Mucosa of rectum (tissue), 2 donors: ENCODE measurements at regions not wholly inside any gene's neighbourhood (a gene's known extent, or its start where the extent isn't known, plus 50 kb on each side); places are given as distances from the start of the nearest gene placed in this dataset.
A peak's percentile ranks its signal among the peaks of the same experiment; 100 is the strongest.
"Not testable (repeated sequence)": the region's sequence is repeated elsewhere in the genome, so short reads cannot be mapped to it uniquely, and the experiment has no call there.

Experiments
- H3K27ac ChIP-seq, 2 donors: one replicate each; pipeline ENCODE4 v1.7.0; 2013; ENCODE audit warnings: inconsistent platforms in 2 of 2, low read depth in 2 of 2, low read length in 2 of 2
- H3K27me3 ChIP-seq, 2 donors: one replicate each; pipeline ENCODE4 v1.7.0; 2013; ENCODE audit warnings: low read length in 2 of 2; ENCODE audit not compliant: control insufficient read depth in 2 of 2, insufficient read depth in 2 of 2
- H3K36me3 ChIP-seq, 2 donors: one replicate each; pipeline ENCODE4 v1.7.0; 2013; ENCODE audit warnings: low read length in 2 of 2; ENCODE audit not compliant: control insufficient read depth in 2 of 2, insufficient read depth in 2 of 2
- H3K4me1 ChIP-seq, 2 donors: one replicate each; pipeline ENCODE4 v1.7.0; 2013; ENCODE audit warnings: low read length in 2 of 2, mild to moderate bottlenecking in 1 of 2; ENCODE audit not compliant: control insufficient read depth in 2 of 2, insufficient read depth in 2 of 2
- H3K4me3 ChIP-seq, 2 donors: one replicate each; pipeline ENCODE4 v1.7.0; 2013; ENCODE audit warnings: low read length in 2 of 2
- H3K9ac ChIP-seq, 2 donors: one replicate each; pipeline ENCODE4 v1.7.0; 2013; ENCODE audit warnings: low read length in 2 of 2, low read depth in 1 of 2, mild to moderate bottlenecking in 1 of 2
- H3K9me3 ChIP-seq, 2 donors: one replicate each; pipeline ENCODE4 v1.7.0; 2013; ENCODE audit warnings: low read length in 2 of 2; ENCODE audit not compliant: control insufficient read depth in 2 of 2
- donor health status: healthy.
- donor health status: Normal muscosa, but diverticular disease.

- H3K27ac ChIP-seq: peak overlapping the region; percentile 20 to 55
- H3K36me3 ChIP-seq: no peaks in the 10 kb centered on the region
- no peaks in the 10 kb centered on the region for H3K27me3 ChIP-seq
- peaks cover 7% of the 10 kb centered on the region in 2 donors for H3K4me1 ChIP-seq
- H3K4me3 ChIP-seq: no peak overlapping the region
- H3K9ac ChIP-seq: no peak overlapping the region
- H3K9me3 ChIP-seq: no peaks in the 10 kb centered on the region
These were observed 507.8 kb upstream of the CITED2 start for GRCh38 chr6:139882234-139882633.

- no peak overlapping the region for H3K9ac ChIP-seq
- H3K36me3 ChIP-seq: no peaks in the 10 kb centered on the region
- H3K4me3 ChIP-seq: no peak overlapping the region
- H3K27me3 ChIP-seq: no peaks in the 10 kb centered on the region
- H3K4me1 ChIP-seq: peaks cover 7% of the 10 kb centered on the region in 2 donors
- H3K27ac ChIP-seq: peak overlapping the region; percentile 27 to 37
- H3K9me3 ChIP-seq: no peaks in the 10 kb centered on the region
These were observed 507.3 kb upstream of the CITED2 start for GRCh38 chr6:139881728-139882211.

GRCh38 chr6:139881236-139881635 lies 506.8 kb upstream of the CITED2 start:
- H3K9me3 ChIP-seq: no peaks in the 10 kb centered on the region
- H3K9ac ChIP-seq: no peak overlapping the region
- no peaks in the 10 kb centered on the region for H3K27me3 ChIP-seq
- no peak overlapping the region for H3K4me3 ChIP-seq
- H3K4me1 ChIP-seq: peaks cover 7% of the 10 kb centered on the region in 2 donors
- no peak overlapping the region for H3K27ac ChIP-seq
- no peaks in the 10 kb centered on the region for H3K36me3 ChIP-seq

- no peak overlapping the region for H3K9ac ChIP-seq
- no peaks in the 10 kb centered on the region for H3K27me3 ChIP-seq
- no peak overlapping the region for H3K27ac ChIP-seq
- H3K9me3 ChIP-seq: no peaks in the 10 kb centered on the region
- H3K4me1 ChIP-seq: peaks cover 7% of the 10 kb centered on the region in 2 donors
- no peaks in the 10 kb centered on the region for H3K36me3 ChIP-seq
- no peak overlapping the region for H3K4me3 ChIP-seq
These were observed 505.4 kb upstream of the CITED2 start for GRCh38 chr6:139879823-139880356.

GRCh38 chr6:139879241-139879640 lies 504.8 kb upstream of the CITED2 start:
- H3K4me1 ChIP-seq, H3K36me3 ChIP-seq, H3K27ac ChIP-seq, H3K9ac ChIP-seq, H3K4me3 ChIP-seq, H3K27me3 ChIP-seq, H3K9me3 ChIP-seq: not testable (repeated sequence)

GRCh38 chr6:139877828-139878405 lies 503.5 kb upstream of the CITED2 start:
- peaks cover 3 to 6% of the 10 kb centered on the region in 2 donors for H3K4me1 ChIP-seq
- H3K27me3 ChIP-seq: no peaks in the 10 kb centered on the region
- no peak overlapping the region for H3K9ac ChIP-seq
- H3K4me3 ChIP-seq: no peak overlapping the region
- no peak overlapping the region for H3K27ac ChIP-seq
- no peaks in the 10 kb centered on the region for H3K9me3 ChIP-seq
- no peaks in the 10 kb centered on the region for H3K36me3 ChIP-seq

- H3K4me1 ChIP-seq: peaks cover 5 to 11% of the 10 kb centered on the region in 2 donors
- peak overlapping the region; percentile 39 to 49 for H3K27ac ChIP-seq
- H3K4me3 ChIP-seq: no peak overlapping the region
- no peaks in the 10 kb centered on the region for H3K9me3 ChIP-seq
- H3K27me3 ChIP-seq: no peaks in the 10 kb centered on the region
- H3K9ac ChIP-seq: no peak overlapping the region
- H3K36me3 ChIP-seq: no peaks in the 10 kb centered on the region
These were observed 498.2 kb upstream of the CITED2 start for GRCh38 chr6:139872665-139873064.

- peaks cover 5 to 11% of the 10 kb centered on the region in 2 donors for H3K4me1 ChIP-seq
- no peaks in the 10 kb centered on the region for H3K27me3 ChIP-seq
- H3K36me3 ChIP-seq: no peaks in the 10 kb centered on the region
- H3K9me3 ChIP-seq: no peaks in the 10 kb centered on the region
- no peak overlapping the region for H3K9ac ChIP-seq
- H3K4me3 ChIP-seq: no peak overlapping the region
- peak overlapping the region in 1 of 2 donors; percentile 39 for H3K27ac ChIP-seq
These were observed 497.5 kb upstream of the CITED2 start for GRCh38 chr6:139871803-139872510.

GRCh38 chr6:139871165-139871710 lies 496.8 kb upstream of the CITED2 start:
- Histone ChIP-seq H3K36me3 (no peaks in the 10 kb centered on the region), H3K9ac (no peak overlapping the region), H3K27ac (no peak overlapping the region), H3K4me3 (no peak overlapping the region), H3K27me3 (no peaks in the 10 kb centered on the region), H3K4me1 (peaks cover 5 to 11% of the 10 kb centered on the region in 2 donors), H3K9me3 (no peaks in the 10 kb centered on the region)

GRCh38 chr6:139868576-139868975 lies 494.1 kb upstream of the CITED2 start:
- Histone ChIP-seq H3K9ac (no peak overlapping the region), H3K36me3 (no peaks in the 10 kb centered on the region), H3K4me3 (no peak overlapping the region), H3K9me3 (no peaks in the 10 kb centered on the region), H3K4me1 (peaks cover 5 to 11% of the 10 kb centered on the region in 2 donors), H3K27me3 (no peaks in the 10 kb centered on the region), H3K27ac (no peak overlapping the region)
